Stimulated activated CD8-positive, alpha-beta memory T cell treated with anti-CD3 and anti-CD28 coated beads, Interleukin-12 subunit alpha, Interleukin-12 subunit beta, amount 100 ng/mL, for 24 hours (primary cell): ENCODE measurements at regions not wholly inside any gene's neighbourhood (a gene's known extent, or its start where the extent isn't known, plus 50 kb on each side); places are given as distances from the start of the nearest gene placed in this dataset.

Experiments
- DNase-seq: peaks from one replicate; pipeline ENCODE4 v3.0.0-alpha.2; 2020; ENCODE audit errors: extremely low read depth

DNA sequence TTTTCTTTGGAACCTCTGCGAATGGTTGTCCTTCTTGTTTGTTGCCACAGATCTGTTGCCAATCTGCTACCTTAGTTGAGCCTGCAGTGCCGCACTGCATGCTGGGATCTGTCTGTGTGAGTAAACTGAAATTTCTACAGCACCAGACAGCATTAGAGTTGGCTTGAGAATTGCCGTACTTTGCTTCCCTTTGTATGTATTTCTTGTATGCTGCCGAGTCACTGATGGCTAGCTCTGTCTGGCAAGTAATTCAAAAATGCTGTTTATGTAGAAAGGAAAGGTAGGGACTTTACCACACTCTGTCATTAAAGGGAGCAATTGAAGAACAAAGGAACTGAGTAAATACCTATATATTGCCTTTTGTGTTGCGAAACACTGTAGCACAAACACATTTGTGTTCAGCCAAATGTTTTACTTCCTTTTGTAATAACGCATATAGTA is 857.4 kb downstream of the USP25 start:
- DNase-seq: no peak

DNA sequence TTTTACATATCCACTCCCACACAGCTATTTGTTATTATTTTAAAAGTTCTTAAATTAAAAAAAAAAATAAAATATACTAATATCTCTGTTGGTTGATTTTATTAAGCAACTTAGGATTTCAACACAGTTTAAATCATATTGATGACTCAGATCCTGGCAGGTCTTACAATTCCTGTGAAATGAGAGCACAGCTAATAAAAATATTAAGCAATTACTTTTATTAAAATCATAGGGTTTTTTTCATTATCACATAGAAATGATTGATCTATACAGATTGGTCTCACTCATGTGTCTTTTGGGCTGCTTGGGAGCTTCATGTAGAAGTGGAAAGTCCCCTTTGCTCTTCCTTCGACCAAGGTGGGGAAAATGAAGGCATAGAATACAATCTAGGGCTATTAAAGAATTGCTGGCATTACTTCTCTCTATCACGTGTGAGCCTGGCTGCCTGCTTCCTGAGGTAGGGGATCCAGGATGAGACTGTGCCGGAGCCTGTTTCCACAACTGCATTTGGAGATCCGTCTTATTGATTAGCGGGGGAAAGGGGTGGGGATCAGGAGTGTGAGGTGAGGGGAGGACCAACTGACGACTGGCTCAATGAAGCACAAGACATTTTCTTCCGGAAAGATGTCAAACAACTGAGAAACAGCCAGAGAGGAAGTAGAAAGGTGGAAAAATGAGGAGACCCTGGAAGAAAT is 858.0 kb downstream of the USP25 start:
- DNase-seq: no peak

DNA sequence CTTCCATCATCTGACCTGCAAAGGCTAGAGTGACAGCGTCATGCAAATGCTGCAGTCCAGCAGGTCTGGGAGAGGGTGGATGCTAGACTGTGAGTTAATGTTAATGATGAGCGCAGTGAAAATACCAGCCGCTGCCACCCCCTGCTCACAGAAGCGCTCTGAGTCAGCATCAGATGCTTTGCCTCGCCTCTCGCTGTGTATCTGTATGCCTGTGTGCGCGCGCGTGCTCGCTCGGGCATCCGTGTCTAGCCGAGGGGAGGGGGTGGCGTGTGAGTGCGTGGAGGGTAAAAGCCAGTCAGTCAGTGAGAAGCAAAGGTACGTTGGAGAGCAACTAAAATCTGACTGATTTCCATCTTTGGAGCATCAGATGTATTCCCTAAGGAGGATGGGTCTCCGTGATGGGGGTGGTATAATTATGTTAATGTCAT is 858.7 kb downstream of the USP25 start:
- no peak for DNase-seq

DNA sequence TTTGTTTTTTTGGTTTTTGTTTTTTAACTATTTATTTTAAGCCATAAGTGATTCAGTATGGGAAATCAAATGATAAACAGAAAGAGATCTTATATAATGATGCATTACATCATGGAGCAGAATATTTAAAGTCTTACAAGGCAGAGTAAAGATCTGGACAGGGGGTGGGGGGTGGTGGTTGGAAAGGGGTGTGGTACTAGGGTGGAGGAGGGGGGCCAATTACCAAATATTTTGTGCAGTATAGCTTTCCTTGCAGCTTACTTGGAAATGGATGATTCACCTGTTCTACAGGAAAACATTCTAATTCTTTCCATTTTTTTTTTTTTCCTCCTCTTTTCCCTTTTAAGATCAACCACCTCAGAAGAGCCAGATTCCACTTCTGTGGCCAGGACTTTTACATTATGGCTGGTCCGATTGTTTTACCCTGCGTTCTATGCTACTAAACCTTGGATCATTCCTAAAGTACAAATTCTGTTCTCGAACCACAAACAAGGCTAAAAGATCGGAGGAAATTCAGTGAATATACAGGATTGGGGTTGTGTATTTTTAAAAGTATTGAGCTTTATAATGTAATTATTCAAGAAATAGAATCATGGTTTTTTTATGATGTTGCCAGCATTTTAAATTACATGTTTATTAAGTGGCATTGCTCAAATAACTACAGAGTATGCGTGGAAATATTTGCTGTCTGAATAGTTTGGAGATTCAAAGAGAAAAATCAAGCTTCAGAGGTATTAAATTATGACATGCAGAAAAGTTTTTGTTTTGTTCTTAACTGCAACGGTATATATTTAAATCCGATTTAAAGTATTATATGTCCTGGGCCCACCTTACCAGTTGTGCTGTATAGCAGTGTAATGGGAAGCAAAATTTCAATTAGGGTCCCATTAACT is 859.5 kb downstream of the USP25 start:
- DNase-seq: no peak

DNA sequence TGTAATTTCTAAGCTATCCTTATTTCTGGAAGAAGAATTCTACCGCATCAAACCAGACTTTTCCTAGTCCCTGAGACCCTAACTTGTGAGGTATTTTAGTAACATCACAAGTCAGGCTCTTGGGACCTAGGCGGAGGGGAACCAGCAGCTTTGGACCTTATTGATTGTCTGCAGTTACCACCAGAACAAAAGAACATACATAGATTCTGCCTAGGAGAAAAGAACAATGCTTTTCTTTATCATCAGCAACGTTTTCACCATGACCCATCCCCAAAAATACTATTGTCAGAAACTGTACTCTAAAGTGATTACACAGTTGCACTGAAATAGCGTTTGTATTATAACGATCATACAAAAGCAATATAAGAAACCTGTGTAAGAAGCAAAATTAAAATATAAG is 860.4 kb downstream of the USP25 start:
- DNase-seq: no peak

DNA sequence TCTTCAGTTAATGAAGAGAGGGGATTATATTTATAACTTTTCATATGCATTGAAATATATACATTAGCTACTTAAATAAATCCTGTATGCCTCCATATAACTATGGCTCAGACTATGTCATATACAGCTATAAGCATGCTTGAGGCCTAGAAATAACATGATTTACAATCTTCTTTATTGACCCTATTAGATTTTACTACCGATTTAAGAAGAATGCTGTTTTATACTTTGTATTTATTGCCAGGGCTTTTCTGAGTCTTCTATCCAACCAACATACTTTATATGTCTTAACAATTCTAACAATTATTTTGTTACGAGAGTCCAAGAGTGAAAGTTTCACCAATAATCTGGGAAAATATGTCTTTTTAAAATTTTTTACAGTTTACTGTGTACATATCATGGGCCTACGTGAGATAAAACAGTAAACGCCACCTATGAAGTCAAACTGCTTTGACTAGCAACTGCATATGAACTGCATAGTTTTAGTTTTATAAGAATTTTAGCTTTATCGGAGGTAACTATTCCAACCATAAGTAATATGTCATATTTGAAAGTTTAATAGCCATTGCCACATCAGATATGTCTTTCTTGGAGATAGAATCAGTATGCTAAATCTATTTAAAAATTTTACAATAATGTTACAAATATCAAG is 861.0 kb downstream of the USP25 start:
- no peak for DNase-seq

DNA sequence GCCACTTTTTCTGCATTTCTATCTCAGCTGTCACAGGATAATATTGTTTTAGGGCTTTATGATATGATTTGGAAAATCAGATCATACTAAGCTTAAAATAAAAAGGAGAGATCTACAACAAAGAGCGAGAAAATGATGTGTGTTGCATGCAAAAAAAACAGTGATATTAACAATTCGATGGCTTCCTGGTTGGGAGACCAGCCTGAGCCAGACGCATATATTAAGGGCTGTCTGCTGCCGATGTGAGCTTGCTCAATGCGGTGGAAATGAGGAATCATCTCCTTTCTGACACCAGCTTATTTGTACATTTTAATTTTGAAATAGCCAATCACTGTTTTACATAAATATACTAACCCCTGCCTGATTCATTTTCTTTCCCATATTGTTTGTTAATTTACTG is 862.6 kb downstream of the USP25 start:
- no peak for DNase-seq

DNA sequence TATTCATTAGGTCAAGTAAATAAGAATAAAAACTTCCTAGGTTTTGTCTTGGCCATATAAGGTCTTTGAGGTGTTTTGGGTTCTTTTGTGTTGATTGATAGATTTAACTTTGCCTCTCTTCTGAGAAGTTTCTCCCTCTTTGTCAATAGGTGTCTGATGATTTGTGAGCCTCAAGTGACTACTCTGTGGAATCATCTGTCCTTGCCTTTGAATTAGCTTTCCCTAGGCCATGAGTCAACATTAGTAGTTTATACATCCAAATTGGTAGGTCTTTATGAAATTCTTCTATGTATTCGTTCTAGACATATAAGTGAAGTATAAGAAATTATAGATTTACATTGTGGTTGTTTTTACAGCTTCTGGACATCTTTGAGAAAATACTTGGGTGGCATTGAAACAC is 864.4 kb downstream of the USP25 start:
- DNase-seq: no peak

DNA sequence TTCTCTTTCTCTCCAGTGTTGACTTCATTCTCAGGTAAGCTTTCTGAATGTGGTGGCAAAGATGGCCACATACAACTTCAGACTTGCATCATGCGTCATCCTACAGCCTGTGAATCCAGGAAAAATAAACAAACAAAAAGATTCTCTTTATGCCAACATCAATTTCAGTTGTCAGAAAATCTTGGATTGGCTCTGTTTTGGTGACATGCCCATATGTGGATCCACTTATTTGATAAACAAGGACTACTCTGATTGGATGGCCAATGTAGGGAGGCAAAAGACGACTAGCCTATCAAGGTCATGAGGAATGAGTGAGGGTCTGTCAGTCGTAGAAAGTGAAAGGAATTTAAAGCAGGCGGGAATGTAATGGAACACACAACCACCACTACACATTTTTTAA is 866.6 kb downstream of the USP25 start:
- no peak for DNase-seq

DNA sequence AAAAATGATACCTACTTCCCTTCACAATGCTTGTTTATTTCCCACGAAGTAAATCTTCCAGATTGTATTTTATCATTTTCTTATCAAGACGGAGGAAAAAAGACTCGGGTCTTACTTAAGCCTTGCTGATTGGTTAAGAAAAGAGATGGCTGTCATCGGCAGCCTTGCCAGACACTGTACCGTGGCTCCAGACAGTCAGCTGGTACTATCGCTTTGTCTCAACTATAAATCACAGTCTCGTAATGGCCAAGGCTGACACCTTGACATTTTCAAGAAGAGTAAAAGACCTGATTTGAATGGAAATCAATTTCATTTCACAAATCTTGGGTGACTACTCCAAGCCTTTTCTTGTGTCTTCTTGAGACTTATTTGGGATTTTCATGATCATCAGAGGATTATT is 868.0 kb downstream of the USP25 start:
- no peak for DNase-seq

DNA sequence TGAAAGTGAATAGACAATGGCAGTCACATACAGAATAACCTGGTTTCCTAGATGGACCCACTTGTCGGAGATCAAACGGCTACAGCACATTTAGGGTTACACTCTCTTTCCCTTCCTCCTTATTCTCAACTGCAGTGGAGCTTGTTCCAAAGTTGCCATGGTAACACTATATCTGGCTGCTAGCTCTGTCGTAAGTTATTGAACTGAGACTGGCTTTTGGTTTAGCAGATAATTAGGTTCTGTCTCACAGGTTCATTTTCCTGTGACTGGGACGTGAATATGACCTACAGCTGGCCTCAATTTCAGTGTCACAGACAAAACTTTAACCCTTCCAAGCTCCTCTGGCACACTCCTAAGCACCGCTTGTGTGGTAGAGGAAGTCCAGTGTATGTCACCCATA is 875.8 kb downstream of the USP25 start:
- no peak for DNase-seq

DNA sequence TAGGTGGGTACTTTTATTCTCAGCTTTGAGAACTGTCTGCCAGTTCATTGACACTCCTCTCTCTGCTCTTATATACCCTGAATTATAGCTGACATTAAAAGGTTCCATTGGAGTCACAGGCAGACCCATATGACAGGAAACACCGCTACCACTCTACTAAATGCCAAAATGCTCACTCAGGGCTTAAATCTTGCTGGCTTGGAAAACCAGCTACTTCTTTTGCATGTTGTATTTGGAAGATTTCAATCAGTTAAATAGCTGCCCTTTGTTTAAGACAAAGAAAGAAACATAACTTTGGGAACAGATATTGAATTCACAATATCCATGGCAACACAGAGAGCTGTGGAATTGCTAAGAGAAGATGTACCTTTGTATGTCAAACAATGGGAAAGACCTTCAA is 876.5 kb downstream of the USP25 start:
- DNase-seq: no peak

DNA sequence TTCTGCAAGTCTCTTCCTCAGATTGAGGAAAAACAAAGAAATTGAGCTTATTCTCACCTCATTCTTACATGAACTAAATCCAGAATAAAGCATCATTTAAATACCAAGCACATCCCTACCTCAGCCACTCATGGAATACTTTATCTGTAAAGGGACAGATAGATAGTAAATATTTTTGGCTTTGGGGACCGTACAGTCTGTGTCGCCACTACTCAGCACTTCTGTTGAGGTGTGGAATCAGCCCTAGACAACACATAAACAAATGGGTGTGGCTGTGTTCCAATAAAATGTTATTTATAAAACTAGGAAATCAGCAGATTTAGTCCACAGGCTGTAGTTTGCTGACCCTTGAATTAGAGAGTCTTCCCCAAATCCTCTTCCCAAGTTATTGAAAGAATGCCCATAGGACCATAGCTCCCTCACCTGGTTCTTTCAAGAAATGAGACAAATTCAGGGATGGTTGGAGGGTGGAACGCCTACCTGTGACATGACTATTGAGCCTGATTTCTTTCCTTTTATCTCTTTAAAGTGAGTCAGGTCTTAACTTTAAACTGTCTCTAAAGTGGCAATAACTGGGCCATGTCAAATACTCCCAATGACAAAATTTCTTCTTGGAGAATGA is 878.5 kb downstream of the USP25 start:
- no peak for DNase-seq

DNA sequence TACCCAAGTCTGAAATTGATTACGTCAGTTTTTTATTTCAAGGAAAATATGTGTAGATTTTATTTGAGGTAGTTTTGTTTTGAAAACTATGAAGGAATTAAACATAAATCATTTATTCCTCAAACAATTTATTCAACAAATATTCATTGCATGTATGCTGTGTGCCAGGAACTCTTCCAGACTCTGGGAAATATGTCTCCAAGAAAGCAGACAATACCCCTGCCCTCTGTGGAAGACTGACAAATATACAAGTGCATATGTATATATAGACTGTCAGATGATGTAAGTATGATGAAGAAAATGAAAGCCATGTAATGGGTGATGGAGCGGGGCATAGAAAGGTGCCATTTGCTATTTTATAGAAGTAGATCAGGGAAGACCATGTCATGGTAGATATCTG is 889.5 kb downstream of the USP25 start:
- no peak for DNase-seq

DNA sequence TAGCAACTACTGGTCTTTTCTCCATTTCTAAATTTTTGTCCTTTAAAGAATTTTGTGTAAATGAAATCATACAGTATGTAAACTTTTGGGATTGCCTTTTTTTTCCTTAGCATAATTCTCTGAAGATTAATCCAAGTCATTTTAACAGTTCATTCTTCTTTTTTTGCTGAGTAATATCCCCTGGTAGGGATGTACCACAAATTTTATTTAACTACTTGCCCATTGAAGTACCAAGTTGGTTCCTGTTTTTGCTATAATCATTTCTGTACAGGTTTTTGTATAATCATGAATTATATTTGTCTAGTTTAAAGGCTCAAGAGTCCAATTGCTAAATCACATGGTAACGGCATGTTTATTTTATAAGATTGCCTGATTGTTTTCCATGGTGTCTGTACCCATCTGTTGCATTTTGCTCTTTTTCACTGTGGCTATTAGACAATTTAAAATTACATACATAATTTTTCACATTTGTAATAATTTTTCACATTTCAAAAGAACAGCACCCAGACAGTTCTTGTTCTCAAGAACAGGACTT is 891.1 kb downstream of the USP25 start:
- DNase-seq: no peak

DNA sequence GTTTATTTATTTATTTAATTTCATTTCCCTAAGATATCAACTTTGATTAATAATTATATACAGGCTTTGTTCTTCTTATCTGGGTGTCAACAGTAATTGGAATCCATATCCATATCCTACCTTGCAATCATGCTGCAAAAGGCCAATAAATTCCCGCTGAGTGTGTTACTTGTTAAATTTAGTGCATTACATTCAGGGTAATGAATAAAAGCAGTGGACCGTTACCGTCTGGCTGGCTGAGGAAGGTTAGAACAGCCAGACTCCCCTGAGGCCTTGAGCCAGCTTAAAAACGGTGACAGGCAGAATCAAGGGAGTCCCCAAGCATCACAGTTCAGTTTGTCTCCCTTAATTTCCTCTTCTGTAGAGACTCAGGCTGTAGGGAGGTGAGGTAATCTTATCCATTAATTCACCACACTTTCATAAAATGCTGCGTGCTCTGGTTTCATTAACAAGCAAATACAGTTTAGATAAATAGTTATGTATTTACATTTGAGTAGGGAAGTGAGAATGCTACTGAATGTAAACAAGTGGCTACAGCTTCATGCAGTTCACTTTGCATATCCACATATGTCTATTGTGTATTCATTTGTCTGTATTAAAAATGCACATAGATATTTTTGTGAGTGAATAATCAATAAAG is 888.2 kb upstream of the CXADR start:
- no peak for DNase-seq

DNA sequence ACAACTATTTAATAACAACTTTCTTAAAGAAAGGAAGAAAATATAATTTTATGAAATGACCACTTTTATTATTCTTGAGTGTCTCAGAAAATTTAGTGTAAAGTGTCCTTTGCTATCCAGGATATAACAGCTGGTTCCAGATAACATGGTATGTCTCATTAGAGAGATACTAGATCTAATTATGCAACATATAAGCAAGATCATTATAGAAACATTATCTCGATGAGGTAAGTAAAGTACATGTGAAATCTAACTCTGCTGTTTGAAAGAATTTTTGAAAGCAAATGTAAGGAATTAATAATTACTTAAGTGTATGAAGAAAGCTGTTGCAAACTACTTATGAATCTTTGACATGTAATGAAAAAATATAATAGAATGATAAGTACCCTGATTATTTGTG is 887.4 kb upstream of the CXADR start:
- DNase-seq: no peak

DNA sequence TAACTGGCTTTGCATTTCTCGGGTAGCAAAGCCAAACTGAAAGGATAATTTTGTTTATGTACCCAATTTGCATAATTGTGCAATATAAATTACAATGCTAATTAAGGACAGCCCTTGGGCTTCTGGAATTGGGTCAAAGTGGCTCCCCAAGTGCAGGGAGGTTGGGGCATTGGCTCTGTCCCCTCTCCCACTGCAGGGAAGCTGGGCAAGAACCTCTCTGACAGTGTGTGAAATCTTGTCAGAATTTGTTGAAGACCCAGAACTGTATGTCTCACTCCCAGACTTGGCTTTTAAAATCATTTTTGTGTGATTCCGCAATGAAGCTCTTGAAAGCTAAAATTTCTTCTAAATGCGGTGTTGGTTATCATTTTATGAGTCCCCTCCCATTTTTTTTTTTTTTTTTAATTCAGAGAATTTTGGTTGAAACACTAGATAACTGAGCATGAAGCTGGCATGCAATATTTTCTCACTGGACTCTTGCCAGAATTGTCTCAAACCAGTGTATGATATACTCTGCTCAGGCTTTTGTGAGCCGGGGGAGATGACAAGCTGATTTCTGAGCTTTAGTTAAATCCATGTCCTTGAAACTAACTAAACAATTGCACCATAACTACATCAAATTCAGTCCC is 878.9 kb upstream of the CXADR start:
- no peak for DNase-seq

DNA sequence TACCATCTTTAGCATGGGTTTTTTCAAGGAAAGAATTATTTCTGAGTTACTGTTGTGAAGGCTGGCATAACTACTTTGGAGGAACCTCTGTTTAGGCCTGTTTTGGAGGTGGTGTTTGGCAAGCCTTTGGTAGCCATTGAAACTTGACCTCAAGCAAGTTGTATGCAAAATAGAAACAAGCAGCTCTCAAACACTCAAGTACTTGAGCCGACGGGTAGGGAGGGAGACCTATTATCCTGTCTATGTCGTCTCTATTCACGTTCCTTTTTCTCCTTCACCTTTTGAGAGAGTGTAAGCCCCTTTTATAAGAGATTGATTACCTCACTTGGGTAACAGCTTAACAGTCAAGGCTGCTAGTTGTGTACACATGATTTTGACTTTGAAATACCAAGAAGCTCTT is 878.3 kb upstream of the CXADR start:
- DNase-seq: no peak

DNA sequence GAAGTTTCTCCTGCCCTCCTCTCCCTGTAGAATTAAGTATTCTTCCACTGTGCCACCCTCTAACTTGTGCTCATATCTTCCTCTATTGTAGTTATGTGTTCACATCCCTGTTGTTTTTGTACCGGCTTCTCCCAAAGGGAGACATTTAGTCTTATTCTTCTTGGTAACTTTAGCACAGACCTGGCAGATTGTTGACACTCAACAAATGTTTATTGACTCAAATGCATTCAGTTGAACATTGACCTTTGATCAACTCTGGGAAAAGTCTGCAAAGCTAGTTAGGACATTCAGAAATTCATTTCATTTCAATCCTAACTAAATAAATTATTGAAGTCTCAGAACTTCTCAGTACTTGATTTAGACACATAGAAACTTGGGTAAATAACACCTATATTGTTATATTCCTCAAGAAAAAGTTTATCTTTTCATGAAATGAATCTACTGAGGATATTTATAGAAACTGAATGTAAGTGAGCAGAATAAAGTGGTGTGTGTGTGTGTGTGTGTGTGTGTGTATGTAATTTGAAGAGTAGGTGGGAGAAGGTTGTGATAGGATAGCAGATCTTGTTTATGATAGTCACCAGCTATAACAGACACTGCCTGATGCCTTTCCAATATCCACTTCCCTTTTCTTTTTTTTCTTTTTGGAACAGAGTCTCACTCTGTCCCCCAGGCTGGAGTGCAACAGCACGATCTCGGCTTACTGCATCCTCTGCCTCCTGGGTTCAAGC is 872.4 kb upstream of the CXADR start:
- no peak for DNase-seq
